ENCODE measurements at regions not wholly inside any gene's neighbourhood (a gene's known extent, or its start where the extent isn't known, plus 50 kb on each side); places are given as distances from the start of the nearest gene placed in this dataset.
"Not testable (repeated sequence)": the region's sequence is repeated elsewhere in the genome, so short reads cannot be mapped to it uniquely, and the experiment has no call there.

- no peak for DNase-seq (ENCODE audit: low read depth, low spot score)
These were observed 775.2 kb upstream of the POU3F4 start for GRCh38 chrX:82732861-82733260.

- no peak for DNase-seq (ENCODE audit: low read depth, low spot score)
These were observed 774.0 kb upstream of the POU3F4 start for GRCh38 chrX:82734140-82734539.

GRCh38 chrX:82738313-82738712 lies 769.8 kb upstream of the POU3F4 start:
- DNase-seq (ENCODE audit: low read depth, low spot score): not testable (repeated sequence)

- no peak for DNase-seq (ENCODE audit: low read depth, low spot score)
These were observed 765.7 kb upstream of the POU3F4 start for GRCh38 chrX:82742351-82742750.

GRCh38 chrX:82745725-82746124 lies 762.4 kb upstream of the POU3F4 start:
- not testable (repeated sequence) for DNase-seq (ENCODE audit: low read depth, low spot score)

- DNase-seq (ENCODE audit: low read depth, low spot score): no peak
These were observed 759.1 kb upstream of the POU3F4 start for GRCh38 chrX:82748906-82749505.

- DNase-seq (ENCODE audit: low read depth, low spot score): no peak
These were observed 751.8 kb upstream of the POU3F4 start for GRCh38 chrX:82756272-82756671.

- DNase-seq (ENCODE audit: low read depth, low spot score): no peak
These were observed 750.5 kb upstream of the POU3F4 start for GRCh38 chrX:82757614-82758013.

- no peak for DNase-seq (ENCODE audit: low read depth, low spot score)
These were observed 743.6 kb upstream of the POU3F4 start for GRCh38 chrX:82764521-82764920.

- peak; percentile 33 for DNase-seq (ENCODE audit: low read depth, low spot score)
These were observed 742.3 kb upstream of the POU3F4 start for GRCh38 chrX:82765811-82766210.

- no peak for DNase-seq (ENCODE audit: low read depth, low spot score)
These were observed 732.7 kb upstream of the POU3F4 start for GRCh38 chrX:82775426-82775825.

- no peak for DNase-seq (ENCODE audit: low read depth, low spot score)
These were observed 726.1 kb upstream of the POU3F4 start for GRCh38 chrX:82782014-82782413.

- DNase-seq (ENCODE audit: low read depth, low spot score): not testable (repeated sequence)
These were observed 695.2 kb upstream of the POU3F4 start for GRCh38 chrX:82812902-82813301.

GRCh38 chrX:82813671-82814078 lies 694.4 kb upstream of the POU3F4 start:
- DNase-seq (ENCODE audit: low read depth, low spot score): peak; percentile 41

GRCh38 chrX:82816001-82816400 lies 692.1 kb upstream of the POU3F4 start:
- DNase-seq (ENCODE audit: low read depth, low spot score): no peak

GRCh38 chrX:82816562-82816961 lies 691.5 kb upstream of the POU3F4 start:
- DNase-seq (ENCODE audit: low read depth, low spot score): no peak

GRCh38 chrX:82842286-82842685 lies 665.8 kb upstream of the POU3F4 start:
- no peak for DNase-seq (ENCODE audit: low read depth, low spot score)

- no peak for DNase-seq (ENCODE audit: low read depth, low spot score)
These were observed 660.0 kb upstream of the POU3F4 start for GRCh38 chrX:82848111-82848510.
